Retinal pigment epithelial cell (primary cell): ENCODE measurements at regions not wholly inside any gene's neighbourhood (a gene's known extent, or its start where the extent isn't known, plus 50 kb on each side); places are given as distances from the start of the nearest gene placed in this dataset.

ENCODE experiments used
- DNase-seq: peaks from one replicate; pipeline ENCODE4 v3.0.0-alpha.2; 2010; ENCODE audit warnings: low read depth
- H3K4me3 ChIP-seq: 2 replicates; pipeline ENCODE4 v1.5.1; 2011; ENCODE audit warnings: mild to moderate bottlenecking, low read length, control low read depth, moderate library complexity
- CTCF ChIP-seq: conservative IDR thresholded peaks from 2 replicates; pipeline ENCODE4 v1.5.1; 2011; ENCODE audit warnings: low read depth, low read length, control low read depth, inconsistent platforms

GRCh38 chr18:51287818-51288508 is 90.5 kb upstream of the MEX3C start:
- DNase-seq = no peak
- H3K4me3 ChIP-seq = no peak overlapping the region
- no peak for TF ChIP-seq CTCF

GRCh38 chr18:51288582-51288981 is 91.1 kb upstream of the MEX3C start:
- H3K4me3 ChIP-seq = no peak overlapping the region
- no peak for TF ChIP-seq CTCF
- DNase-seq = no peak

GRCh38 chr18:51290860-51291259 is 93.4 kb upstream of the MEX3C start:
- no peak for DNase-seq
- H3K4me3 ChIP-seq = no peak overlapping the region
- TF ChIP-seq CTCF = no peak

GRCh38 chr18:51300912-51301311 is 103.4 kb upstream of the MEX3C start:
- H3K4me3 ChIP-seq = no peak overlapping the region
- no peak for DNase-seq
- no peak for TF ChIP-seq CTCF

GRCh38 chr18:51301376-51301775 is 103.9 kb upstream of the MEX3C start:
- no peak overlapping the region for H3K4me3 ChIP-seq
- TF ChIP-seq CTCF = no peak
- no peak for DNase-seq

- no peak overlapping the region for H3K4me3 ChIP-seq
- TF ChIP-seq CTCF = no peak
- no peak for DNase-seq
Measured at GRCh38 chr18:51316677-51317076, 119.2 kb upstream of the MEX3C start.

- H3K4me3 ChIP-seq = no peak overlapping the region
- TF ChIP-seq CTCF = peak; percentile 24
- peak; percentile 45 for DNase-seq
Measured at GRCh38 chr18:51321696-51322095, 124.2 kb upstream of the MEX3C start.
